Head of caudate nucleus (tissue), 42 donors: ENCODE measurements at regions not wholly inside any gene's neighbourhood (a gene's known extent, or its start where the extent isn't known, plus 50 kb on each side); places are given as distances from the start of the nearest gene placed in this dataset.

Experiments used
- DNase-seq, 42 donors: peaks; one replicate each; pipeline versions ENCODE4 v3.0.0 to v3.0.0-alpha.2; 2020 to 2021; ENCODE audit warnings: mixed read lengths in 7 of 42
- intact Hi-C: fragments of 100-400 bp; cut with DNase I; formaldehyde crosslinking; loops from one replicate; pipeline ENCODE4 v1.15.0; 2022

DNA sequence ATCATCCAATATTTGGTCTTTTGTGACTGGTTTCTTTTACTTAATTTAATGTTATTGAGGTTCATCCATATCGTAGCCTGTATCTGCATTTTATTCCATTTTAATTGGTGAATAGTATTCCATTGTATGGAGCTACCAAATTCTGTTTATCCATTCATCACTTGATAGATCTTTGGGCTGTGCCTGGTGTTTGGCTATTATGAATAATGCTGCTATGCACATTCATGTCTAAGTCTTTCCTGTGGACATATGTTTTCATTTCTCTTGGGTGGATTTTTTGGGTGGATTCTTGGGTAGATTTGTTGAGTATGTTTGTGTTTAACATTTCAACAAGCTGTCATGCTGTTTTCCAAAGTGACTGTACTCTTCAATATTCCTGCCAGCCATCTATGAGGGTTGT lies 52.5 kb upstream of the NEDD4L start:
- intact Hi-C loops, result no loop called here

DNA sequence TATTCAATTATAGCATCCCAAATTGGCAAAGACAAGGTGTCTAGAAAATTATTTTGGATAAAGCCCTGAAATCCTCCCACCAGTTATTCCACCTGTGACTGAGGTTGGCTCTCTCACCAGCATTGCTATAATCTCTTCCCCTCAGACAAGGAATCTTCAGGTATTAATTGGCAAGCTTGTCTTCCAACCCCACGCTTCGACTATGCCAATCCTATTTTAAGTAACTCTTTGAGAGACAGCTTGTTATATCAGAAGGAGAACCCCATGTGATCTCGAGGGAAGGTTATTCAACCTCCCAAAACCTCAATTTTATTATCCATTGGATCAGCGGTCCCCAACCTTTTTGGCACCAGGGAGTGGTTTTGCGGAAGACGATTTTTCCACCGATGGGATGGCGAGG lies 54.5 kb upstream of the NEDD4L start:
- peak in 8 of 42 donors; percentile 12 to 53 (median 22) for DNase-seq
- intact Hi-C loops, result no loop called here

More for the DNA sequence above, 52.5 kb upstream of the NEDD4L start:
- no peak for DNase-seq

DNA sequence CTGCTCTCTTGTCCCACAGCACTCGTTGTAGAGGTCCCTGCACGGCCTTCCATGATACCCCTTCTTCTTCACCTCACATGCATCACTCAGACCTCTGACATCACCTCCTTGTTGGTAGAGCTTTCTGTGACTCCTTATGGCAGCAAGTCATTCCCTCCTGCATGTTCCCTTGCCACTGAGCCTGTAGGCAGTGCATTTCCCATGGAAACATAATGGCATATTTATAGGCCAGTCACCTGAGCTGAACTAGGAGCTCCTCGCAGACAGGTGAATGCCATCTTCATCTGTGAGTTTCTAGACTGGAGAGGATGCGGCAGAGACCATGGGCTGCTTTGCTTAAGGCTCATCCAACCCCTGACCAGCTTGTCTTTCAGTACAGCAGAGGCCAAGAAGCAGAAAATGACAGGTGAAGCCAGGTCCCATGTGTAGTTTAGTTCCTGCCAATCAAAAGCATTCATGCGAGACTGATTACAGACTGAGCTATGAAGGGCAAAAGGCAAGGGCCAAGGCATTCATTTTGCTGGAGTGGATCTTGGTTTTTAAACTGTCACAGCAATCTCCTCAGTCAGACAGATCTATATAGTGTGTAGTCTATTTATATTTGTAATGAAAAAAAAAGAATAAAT lies 59.4 kb upstream of the NEDD4L start:
- intact Hi-C loops, result no loop called here
- DNase-seq, result peak in 14 of 42 donors; percentile 5 to 60 (median 30)

DNA sequence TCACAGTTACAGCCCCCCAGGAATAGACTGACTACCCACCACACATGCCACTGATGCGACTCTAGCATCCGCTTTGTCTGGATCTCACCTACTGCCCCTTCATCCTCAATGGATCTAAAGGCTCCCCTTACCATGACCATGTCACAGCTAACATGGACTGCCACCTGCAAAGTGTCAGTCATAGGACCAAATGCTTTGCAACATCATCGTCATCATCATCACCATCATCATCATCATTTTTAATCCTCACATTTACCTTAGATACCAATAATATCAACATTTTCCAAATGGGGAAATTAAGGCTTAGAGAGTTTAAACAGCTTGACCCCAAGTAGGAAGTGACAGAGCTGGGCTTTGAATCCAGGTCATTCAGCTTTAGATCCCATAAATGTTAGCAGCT lies 60.1 kb upstream of the NEDD4L start:
- intact Hi-C loops, result no loop called here
- DNase-seq, result no peak

DNA sequence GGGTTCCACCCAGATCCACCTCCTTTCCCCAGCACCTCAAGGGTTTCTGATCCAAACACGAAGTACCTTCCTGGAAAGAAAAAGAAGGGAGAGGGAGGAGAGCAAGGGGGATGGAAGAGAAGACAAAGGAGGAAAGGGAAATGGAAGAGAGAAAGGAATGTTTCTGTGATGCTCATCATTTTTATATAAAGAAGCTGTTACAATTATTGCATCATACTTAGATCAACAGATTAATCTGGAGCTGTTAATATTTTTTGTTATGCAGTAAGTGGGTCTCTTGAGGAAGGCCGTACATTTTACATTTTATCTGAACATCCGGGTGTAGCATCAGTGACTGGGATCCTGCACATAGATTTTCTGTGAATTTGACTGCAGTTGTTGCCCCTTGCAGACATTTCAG lies 60.6 kb upstream of the NEDD4L start:
- no peak for DNase-seq
- intact Hi-C loops, result no loop called here

DNA sequence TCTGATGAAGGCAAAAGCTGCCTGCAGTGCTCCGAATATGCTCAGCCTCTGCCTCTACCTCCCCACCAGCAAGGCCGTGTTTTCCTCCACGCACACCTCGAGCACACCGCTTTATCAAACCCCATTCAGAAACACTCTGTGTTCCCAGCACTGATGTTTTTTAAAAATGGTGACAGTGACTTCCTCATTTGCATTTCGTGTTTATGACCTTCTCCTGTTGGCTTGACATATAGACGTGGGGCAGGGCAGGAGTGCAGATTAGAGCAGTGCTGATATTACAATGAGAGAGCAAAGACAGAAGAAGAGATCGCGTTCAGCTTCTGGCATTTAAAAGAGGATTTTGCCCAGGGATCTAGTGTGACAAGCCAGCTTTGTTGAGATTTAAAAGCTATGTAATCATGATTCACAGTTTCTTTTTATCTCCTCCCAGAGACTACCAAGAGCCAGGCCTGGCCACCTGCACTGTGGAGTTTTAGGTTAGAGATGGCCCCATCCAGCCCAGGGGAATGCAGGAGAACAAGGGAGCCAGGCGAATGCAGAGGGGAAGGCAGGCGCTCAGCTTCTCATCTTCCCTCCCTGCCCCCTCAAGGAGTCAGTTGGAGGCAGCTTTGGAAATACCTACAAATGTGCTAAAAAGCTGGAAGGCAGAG lies 61.5 kb upstream of the NEDD4L start:
- intact Hi-C loops, result no loop called here
- DNase-seq, result no peak

DNA sequence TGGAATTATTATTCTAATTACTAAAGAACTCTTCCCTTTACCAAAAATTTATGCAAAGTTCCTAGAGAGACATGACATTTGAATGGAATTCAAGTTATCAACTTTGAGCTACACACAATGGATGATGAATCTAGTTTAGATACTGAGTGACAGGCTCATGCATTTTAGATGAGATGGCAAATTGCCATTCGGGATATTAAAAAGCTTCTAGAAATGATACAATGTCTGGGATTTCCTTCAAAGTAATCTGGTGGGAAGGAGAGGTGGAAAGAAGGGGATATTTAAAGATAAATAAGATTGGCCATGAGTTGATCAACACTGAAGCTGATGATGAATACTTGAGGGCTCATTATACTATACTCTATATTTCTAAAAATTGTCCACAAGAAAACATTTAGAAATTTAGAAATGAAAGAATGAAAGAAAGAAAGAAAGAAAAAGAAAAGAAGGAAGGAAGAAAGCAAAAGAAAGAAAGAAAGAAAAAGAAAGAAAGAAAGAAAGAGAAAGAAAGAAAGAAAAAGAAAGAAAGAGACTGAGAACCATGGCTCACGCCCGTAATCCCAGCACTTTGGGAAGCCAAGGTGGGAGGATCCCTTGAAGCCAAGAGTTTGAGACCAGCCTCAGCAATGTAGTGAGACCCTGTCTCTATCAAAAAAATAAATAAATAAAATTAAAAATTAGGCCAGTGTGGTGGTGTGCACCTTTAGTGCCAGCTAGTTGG lies 62.6 kb upstream of the NEDD4L start:
- intact Hi-C loops, result no loop called here
- DNase-seq, result no peak

DNA sequence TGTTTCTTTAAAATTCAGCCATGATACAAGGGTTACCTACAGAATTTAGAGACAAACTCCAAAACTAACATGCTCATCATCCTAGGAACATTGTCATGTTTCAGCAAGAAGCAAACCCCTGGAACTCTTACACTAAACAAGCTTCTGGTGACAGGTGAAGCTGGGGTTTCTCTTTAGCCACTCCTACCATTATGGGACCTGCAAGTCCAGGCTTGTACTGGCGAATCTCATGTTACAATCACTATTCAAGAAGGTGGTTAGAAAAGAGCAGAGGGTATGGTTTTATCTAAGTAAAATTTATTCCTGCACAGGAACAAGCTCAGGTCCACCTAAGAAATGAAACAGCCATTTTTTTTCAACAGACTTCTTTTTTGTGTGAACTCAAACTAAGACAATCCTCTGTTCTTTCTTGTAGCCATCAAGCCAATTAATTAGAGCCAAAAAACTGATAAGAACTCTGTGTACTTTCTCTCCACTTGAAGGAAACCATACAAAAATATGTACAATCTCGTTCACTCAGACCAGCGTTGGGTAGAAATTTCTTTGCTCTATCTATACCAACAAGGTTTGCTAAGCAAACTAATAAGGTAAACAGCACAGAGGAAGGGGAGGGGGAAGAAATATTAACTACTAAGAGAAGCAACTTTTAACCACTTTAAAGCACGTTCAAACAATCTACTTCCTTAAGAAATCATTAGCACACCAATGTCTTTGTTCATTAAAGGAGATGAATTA lies 63.3 kb upstream of the NEDD4L start:
- no peak for DNase-seq
- intact Hi-C loops, result no loop called here

DNA sequence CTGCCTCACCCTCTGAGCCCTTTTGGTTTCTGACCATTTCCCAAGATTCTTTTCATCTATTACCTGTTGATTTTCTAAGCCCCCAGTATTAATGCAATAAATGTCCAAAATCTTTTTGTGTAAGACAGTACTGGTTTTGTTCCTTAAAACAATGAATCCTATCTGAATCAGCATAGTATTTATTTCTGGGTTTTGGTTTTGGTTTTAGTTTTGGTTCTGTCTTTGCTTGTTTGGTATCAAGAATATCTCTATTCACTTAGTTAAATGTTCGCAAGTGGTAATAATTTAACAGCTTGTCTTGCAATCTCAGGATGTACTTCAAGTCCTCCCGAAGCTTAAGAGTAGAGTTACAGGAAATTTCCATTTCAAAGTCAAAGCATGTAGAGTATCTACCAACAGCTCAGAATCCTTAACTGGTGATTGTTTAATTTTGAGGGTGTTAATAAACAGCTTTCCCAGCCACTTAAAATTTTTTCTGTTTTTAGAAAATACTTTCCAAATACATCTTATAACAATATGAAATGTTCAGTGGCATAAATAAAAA lies 67.7 kb upstream of the NEDD4L start:
- intact Hi-C loops, result no loop called here
- no peak for DNase-seq

DNA sequence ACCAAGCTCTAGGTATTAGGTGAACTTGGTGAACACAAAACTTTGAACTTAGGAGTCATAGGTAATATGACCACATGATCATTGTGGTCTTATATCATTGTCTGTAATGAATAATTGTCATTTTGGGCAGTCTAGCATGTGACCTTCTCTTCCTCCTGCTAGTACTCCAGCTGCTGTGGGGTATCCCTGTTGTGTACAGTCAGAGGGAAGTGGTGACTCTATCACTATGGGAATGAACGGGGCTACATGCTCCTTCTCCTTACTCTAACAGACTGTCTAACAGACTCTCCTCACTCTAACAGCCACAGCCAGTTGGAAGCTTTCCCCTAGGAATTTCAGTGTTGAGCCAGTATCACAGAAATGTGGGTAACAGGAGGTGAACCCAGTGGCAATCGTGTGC lies 68.2 kb upstream of the NEDD4L start:
- no peak for DNase-seq
- intact Hi-C loops, result no loop called here

DNA sequence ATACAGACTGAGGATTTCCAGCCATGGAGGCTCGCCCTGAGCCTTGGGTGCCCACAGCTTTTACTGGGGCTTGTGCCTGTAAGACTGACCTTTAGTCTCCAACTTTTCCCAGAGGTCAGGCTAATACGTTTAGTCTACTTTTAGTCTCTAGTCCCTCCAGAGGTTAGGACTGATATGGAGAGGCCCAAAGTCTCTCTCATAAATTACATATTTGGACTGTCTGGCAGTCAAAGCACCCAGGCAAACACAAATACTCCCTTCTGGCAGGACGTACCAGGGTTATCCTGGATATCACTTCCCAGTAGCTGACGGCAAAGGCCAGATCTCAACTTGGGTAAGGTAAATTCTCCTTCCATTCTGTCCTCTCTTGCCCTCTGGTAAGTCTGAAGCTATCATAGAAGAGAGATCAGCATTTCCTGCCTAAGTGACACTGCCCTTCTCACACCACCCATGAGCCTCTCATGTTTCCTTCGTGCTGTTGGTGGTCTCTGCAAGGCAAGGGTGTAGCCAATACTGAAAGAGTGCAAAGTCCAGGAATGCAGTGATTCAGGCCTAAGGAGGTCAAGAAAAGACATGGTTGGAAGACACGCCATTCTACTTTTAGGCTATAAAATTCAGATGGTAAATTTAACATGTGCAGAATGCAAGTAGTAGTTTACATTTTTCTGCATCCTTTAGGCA lies 69.3 kb upstream of the NEDD4L start:
- DNase-seq, result no peak
- intact Hi-C loops, result no loop called here

DNA sequence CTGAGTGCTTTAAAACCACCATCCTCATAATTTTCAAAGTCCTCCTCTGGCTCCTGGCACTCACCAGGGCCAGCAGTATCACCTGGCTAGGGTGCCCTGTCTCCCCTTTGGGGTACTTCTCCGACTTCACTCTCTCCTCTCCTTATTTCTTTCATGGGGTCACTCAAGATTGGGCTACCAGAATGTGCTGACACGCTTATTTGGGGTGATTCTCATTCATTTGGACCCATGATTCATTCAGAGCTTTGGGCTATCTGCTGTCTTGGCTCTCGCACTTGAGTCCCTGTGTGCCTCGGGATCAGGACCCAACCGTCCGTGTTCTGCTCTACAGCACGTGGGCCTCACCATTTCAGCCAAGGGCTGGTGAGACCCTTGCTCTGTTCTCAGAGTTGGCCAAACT lies 70.1 kb upstream of the NEDD4L start:
- no peak for DNase-seq
- intact Hi-C loops, result no loop called here

DNA sequence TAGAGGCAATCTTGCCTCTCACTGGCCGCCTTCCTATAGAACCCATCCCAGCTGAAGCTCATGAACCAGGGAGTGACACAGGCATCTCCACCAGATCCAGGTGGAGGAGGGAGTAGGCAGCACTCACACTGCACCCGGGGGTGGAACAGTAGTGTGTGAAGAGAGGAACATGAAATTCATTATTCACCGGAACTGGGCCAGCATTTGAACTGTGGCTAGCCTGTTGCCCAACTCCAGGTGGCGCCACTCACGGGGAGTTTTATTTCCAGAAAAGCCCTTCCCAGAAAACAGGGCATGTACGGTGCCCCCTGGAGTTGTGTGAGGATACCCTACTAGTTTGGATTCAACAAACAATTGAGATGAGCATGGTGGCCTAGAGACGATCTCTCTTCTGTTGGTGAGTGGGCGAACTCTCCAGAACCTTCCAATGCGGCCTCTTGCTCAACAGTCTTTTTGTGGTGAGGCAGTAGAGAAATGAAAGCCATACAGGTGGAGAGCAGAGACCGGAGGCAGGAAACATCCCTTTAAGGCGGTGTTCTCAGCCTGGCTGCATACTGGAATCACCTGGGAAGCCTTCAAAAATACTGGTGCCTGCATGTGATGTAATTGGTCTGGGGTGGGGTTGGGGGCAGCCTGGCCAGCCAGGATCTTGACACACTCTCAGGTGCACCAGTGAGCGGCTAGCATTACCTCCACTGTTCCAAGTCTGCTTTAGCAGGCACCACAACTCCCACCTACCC lies 73.5 kb upstream of the NEDD4L start:
- intact Hi-C loops, result no loop called here
- DNase-seq, result peak in 40 of 42 donors; percentile 10 to 82 (median 40)

DNA sequence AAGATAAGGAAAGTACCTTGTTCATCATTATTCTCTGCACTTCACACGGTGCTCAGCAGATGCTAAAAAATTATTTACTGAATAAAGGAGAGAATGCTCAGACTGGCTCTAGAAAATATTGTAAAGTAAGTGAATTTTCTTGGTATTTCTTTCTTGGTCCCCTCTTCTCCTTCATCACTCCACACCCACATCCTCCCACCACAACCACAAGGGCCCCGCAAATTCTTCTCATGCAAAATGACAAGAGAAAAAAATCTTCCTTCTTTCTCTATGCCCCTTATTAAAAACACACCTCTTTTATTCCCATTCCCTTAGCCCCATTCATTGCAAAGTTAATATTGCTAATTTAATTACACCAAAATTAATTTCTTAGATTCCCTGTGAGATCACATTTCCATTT lies 74.2 kb upstream of the NEDD4L start:
- DNase-seq, result no peak
- intact Hi-C loops, result no loop called here

DNA sequence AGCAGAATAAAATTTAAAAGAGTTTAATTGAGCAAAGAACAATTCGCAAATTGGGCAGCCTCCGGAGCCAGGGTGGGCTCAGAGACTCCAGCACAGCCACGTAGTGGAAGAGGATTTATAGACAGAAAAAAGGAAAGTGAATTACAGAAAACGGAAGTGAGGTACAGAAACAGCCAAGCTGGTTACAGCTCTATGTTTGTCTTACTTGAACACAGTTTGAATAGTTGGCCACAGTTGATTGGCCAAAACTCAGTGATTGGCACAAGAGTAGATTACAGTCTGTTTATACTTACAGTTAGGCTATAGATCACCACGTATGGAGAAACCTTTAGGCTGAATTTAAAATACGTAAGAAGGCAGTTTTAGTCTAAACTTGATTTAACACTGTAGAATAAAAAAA lies 78.8 kb upstream of the NEDD4L start:
- intact Hi-C loops, result no loop called here
- no peak for DNase-seq

DNA sequence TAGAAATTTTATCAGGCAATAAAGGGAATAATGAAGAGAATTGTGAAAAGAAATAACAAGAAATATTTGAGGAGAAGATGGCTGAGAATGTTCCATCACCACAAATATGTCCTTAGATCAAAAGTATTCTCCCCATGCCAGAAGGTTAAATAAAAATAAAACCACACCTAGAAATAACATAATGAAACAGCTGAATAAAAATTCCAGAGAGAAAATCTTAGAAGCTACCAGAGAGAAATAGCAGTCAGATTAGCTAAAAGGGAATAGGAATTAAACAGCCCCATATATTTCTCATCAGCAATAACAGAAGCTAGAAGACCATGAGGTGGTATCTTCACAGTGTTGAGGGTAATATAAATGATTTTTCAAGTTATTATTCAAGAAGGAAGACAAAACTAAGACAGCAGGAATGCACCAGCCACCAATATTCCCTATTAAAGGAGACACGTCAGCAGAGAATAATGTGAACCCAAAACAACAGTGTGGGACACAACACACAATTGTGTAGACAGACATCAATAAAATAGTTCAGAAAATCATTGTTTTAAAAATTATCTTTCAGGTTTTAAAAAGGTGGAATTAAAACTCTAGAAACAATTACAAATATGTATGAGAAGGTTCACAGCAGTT lies 82.0 kb upstream of the NEDD4L start:
- no peak for DNase-seq
- intact Hi-C loops, result no loop called here

DNA sequence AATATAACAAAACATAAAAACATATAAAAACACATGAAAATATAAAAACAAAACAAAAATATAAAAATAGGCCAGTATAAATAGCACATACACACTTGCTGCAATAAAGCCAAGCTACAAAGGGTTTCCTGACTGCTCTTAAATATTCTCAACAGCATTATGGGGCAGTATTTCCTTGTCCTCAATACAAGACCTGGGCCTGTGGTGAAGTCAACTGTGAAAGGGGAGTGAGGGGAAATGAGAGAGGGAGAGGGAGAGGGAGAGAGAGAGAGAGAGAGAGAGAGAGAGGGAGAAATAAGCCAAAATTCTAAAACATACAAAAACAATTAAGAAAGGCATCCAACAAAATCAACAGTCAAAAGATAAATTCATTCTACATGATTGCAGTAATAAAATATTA lies 82.6 kb upstream of the NEDD4L start:
- DNase-seq, result no peak
- intact Hi-C loops, result no loop called here

DNA sequence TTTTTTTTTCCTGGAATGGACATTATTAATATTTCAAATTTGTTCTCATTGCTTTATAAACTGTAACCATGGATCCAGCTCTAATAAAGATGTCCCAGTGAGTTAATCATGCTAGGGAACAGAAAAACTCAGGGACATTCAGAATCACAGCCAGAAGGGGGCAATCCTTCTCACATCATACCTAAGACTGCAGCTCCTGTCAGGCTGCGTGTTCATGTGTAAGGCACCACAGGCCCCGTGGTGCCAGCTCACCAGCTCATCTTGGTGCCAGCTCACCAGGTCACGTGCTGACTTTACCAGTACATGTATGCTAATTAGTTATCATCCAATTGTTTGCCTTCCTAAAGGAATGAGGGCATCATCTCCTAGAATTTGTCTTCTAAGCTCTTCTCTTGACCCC lies 84.7 kb upstream of the NEDD4L start:
- intact Hi-C loops, result no loop called here
- peak in 23 of 42 donors; percentile 4 to 61 (median 28) for DNase-seq
